DOHH2 (cell line): ENCODE measurements at regions not wholly inside any gene's neighbourhood (a gene's known extent, or its start where the extent isn't known, plus 50 kb on each side); places are given as distances from the start of the nearest gene placed in this dataset.

Source experiments
- H3F3A ChIP-seq: fragments of 200-600 bp; sonication (generic), shearing (Covaris generic); 2 replicates; pipeline ENCODE4 v1.6.0; 2016; ENCODE audit warnings: antibody characterized with exemption, mild to moderate bottlenecking; ENCODE audit not compliant: control insufficient read depth, insufficient read depth
- H3K27ac ChIP-seq: fragments of 200-600 bp; sonication (generic); 2 replicates; pipeline ENCODE4 v1.5.1; 2014; ENCODE audit warnings: low read depth, mild to moderate bottlenecking, low read length, moderate library complexity
- H3K27me3 ChIP-seq: fragments of 200-600 bp; sonication (generic); 2 replicates; pipeline ENCODE4 v1.6.1; 2014; ENCODE audit warnings: mild to moderate bottlenecking, low read length, mixed read lengths; ENCODE audit not compliant: control insufficient read depth
- H3K36me3 ChIP-seq: fragments of 200-600 bp; sonication (generic); 2 replicates; pipeline ENCODE4 v1.6.1; 2014; ENCODE audit warnings: mild to moderate bottlenecking, low read length, moderate library complexity, mixed read lengths; ENCODE audit not compliant: control insufficient read depth
- H3K4me1 ChIP-seq: fragments of 200-600 bp; sonication (generic); 2 replicates; pipeline ENCODE4 v1.6.1; 2014; ENCODE audit warnings: mild to moderate bottlenecking, low read length, mixed read lengths; ENCODE audit not compliant: control insufficient read depth
- H3K4me2 ChIP-seq: fragments of 200-600 bp; sonication (generic); 2 replicates; pipeline ENCODE4 v1.6.0; 2014; ENCODE audit warnings: mild to moderate bottlenecking, low read length, moderate library complexity
- H3K4me3 ChIP-seq: fragments of 200-600 bp; sonication (generic); 2 replicates; pipeline ENCODE4 v1.5.1; 2014; ENCODE audit warnings: mild to moderate bottlenecking, low read length, mixed read lengths
- H3K79me2 ChIP-seq: fragments of 200-600 bp; sonication (generic); 2 replicates; pipeline ENCODE4 v1.6.1; 2014; ENCODE audit warnings: mild to moderate bottlenecking, low read length, mixed read lengths; ENCODE audit not compliant: control insufficient read depth
- H3K9me2 ChIP-seq: fragments of 200-600 bp; sonication (generic); replicated peaks from 2 replicates; pipeline ENCODE4 v1.6.1; 2014; ENCODE audit warnings: mild to moderate bottlenecking, low read length, mixed read lengths; ENCODE audit not compliant: control insufficient read depth
- H3K9me3 ChIP-seq: fragments of 200-600 bp; sonication (generic); 2 replicates; pipeline ENCODE4 v1.6.1; 2014; ENCODE audit warnings: antibody characterized with exemption, low read length, mixed read lengths; ENCODE audit not compliant: control insufficient read depth, insufficient read depth
- H4K20me1 ChIP-seq: fragments of 200-600 bp; sonication (generic); 2 replicates; pipeline ENCODE4 v1.6.0; 2014; ENCODE audit warnings: low read depth, mild to moderate bottlenecking, antibody characterized with exemption, low read length, moderate library complexity; ENCODE audit not compliant: control insufficient read depth, insufficient read depth
- CTCF ChIP-seq: fragments of 200-600 bp; sonication (generic); IDR thresholded peaks from one replicate; pipeline ENCODE4 v1.5.1; 2014; ENCODE audit warnings: antibody characterized with exemption, mild to moderate bottlenecking, low read depth, low read length; ENCODE audit not compliant: poor library complexity, severe bottlenecking
- EZH2phosphoT487 ChIP-seq: fragments of 200-600 bp; sonication (generic); IDR thresholded peaks from 2 replicates; pipeline ENCODE4 v1.6.1; 2017; ENCODE audit warnings: borderline replicate concordance, mild to moderate bottlenecking, antibody characterized with exemption, low read length, moderate library complexity, mixed read lengths

DNA sequence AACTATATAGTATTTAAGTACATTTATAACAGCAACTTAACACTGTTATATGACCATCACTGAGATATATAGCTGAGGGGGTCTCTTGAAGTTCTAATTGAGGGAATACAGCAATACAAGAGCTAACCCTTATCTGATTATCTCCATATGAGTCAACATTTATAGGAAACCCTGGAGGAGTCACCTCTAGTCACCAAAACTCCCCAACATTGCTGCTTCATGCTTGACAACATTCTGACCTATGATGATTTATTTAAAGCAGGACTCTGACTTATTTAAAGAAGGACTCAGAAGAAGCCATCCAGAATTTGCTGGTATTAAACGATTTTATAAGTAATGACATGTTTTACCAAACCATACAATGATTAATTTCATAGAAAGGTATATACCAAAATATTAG, 182.6 kb upstream of the NOX3 start:
- no peaks in the 10 kb centered on the region for H3K9me3 ChIP-seq
- no peaks in the 10 kb centered on the region for H3K9me2 ChIP-seq
- no peak overlapping the region for H3K4me2 ChIP-seq
- no peaks in the 10 kb centered on the region for H3K36me3 ChIP-seq
- H3K4me1 ChIP-seq = no peaks in the 10 kb centered on the region
- H3K79me2 ChIP-seq = no peaks in the 10 kb centered on the region
- H4K20me1 ChIP-seq = no peaks in the 10 kb centered on the region
- no peak for TF ChIP-seq EZH2phosphoT487
- no peak for TF ChIP-seq CTCF
- H3K27me3 ChIP-seq = no peaks in the 10 kb centered on the region
- H3F3A ChIP-seq = no peaks in the 10 kb centered on the region
- no peak overlapping the region for H3K27ac ChIP-seq
- no peak overlapping the region for H3K4me3 ChIP-seq

- H3K36me3 ChIP-seq = no peaks in the 10 kb centered on the region
- H3K27ac ChIP-seq = no peak overlapping the region
- H3K4me2 ChIP-seq = no peak overlapping the region
- H3K27me3 ChIP-seq = no peaks in the 10 kb centered on the region
- no peak overlapping the region for H3K4me3 ChIP-seq
- H3F3A ChIP-seq = no peaks in the 10 kb centered on the region
- no peaks in the 10 kb centered on the region for H3K9me2 ChIP-seq
- H4K20me1 ChIP-seq = no peaks in the 10 kb centered on the region
- H3K9me3 ChIP-seq = no peaks in the 10 kb centered on the region
- no peaks in the 10 kb centered on the region for H3K4me1 ChIP-seq
- H3K79me2 ChIP-seq = no peaks in the 10 kb centered on the region
- TF ChIP-seq EZH2phosphoT487 (no peak), CTCF (no peak)
Observed at GRCh38 chr6:155635416-155635815, 179.8 kb upstream of the NOX3 start.

DNA sequence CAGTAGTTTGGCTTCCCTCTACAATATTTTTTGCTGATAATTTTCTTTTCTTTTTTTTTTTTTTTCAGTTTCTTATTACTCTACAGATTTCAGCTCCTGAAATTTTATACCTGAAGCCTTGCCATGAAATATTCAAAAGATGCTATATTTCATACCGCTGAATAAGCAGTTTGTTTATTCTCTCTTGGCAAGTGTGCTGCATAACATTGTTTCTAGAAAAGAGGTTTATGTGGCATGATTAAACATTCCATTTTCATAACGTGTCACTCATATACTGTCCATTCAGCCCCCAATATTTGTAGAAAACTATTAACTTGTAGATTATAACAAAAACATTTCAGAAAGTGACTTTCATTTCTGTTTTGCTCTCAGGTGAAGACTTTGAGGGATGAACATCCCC, 174.4 kb upstream of the NOX3 start:
- H3K4me2 ChIP-seq = no peak overlapping the region
- H3K27ac ChIP-seq = no peak overlapping the region
- no peak for TF ChIP-seq CTCF
- TF ChIP-seq EZH2phosphoT487 = no peak

DNA sequence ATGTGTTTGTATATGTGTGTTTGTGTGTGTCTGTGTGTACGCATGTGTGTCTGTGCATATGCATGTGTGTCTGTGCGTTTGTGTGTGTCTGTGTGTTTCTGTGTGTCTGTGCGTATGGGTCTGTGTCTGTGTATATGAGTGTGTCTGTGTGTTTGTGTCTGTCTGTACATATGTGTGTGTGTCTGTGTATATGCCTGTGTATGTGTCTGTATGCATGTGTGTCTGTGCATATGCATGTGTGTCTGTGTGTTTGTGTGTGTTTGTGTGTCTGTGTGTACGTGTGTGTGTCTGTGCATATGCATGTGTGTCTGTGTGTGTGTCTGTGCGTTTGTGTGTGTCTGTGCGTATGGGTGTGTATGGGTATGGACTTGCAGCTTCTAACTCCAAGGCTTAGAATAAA, 174.0 kb upstream of the NOX3 start:
- Histone ChIP-seq H3K36me3 (no peaks in the 10 kb centered on the region), H3K27ac (no peak overlapping the region), H3K79me2 (no peaks in the 10 kb centered on the region), H3F3A (no peaks in the 10 kb centered on the region), H3K4me2 (no peak overlapping the region), H3K9me2 (no peaks in the 10 kb centered on the region), H3K4me3 (no peak overlapping the region), H4K20me1 (no peaks in the 10 kb centered on the region), H3K4me1 (no peaks in the 10 kb centered on the region), H3K9me3 (no peaks in the 10 kb centered on the region), H3K27me3 (no peaks in the 10 kb centered on the region)
- no peak for TF ChIP-seq EZH2phosphoT487
- TF ChIP-seq CTCF = no peak

More for the DNA sequence above, 174.4 kb upstream of the NOX3 start:
- no peaks in the 10 kb centered on the region for H3K27me3 ChIP-seq
- no peaks in the 10 kb centered on the region for H3F3A ChIP-seq
- H4K20me1 ChIP-seq = no peaks in the 10 kb centered on the region
- no peak overlapping the region for H3K4me3 ChIP-seq
- H3K36me3 ChIP-seq = no peaks in the 10 kb centered on the region
- no peaks in the 10 kb centered on the region for H3K79me2 ChIP-seq
- H3K9me2 ChIP-seq = no peaks in the 10 kb centered on the region
- H3K4me1 ChIP-seq = no peaks in the 10 kb centered on the region
- no peaks in the 10 kb centered on the region for H3K9me3 ChIP-seq
